ENCODE measurements at regions not wholly inside any gene's neighbourhood (a gene's known extent, or its start where the extent isn't known, plus 50 kb on each side); places are given as distances from the start of the nearest gene placed in this dataset.
"Not testable (repeated sequence)": the region's sequence is repeated elsewhere in the genome, so short reads cannot be mapped to it uniquely, and the experiment has no call there.

- Histone ChIP-seq H3K4me3 (ENCODE audit: low read length) (no peak overlapping the region), H3K27ac (ENCODE audit: low read length) (no peak overlapping the region), H3K9me2 (replicated peaks; ENCODE audit: insufficient read depth, low read length) (no peaks in the 10 kb centered on the region), H2AFZ (ENCODE audit: low read length) (no peak overlapping the region), H3K36me3 (replicated peaks; ENCODE audit: insufficient read depth, low read length) (no peaks in the 10 kb centered on the region), H3K27me3 (replicated peaks; ENCODE audit: insufficient read depth, low read length) (no peaks in the 10 kb centered on the region), H3F3A (ENCODE audit: insufficient read depth, low read length) (no peaks in the 10 kb centered on the region), H3K4me2 (ENCODE audit: low read depth, low read length) (no peak overlapping the region), H4K20me1 (ENCODE audit: insufficient read depth, low read length) (no peaks in the 10 kb centered on the region), H3K9me3 (replicated peaks; ENCODE audit: insufficient read depth, low read length) (no peaks in the 10 kb centered on the region), H3K4me1 (ENCODE audit: low read length) (no peaks in the 10 kb centered on the region), H3K9ac (ENCODE audit: low read length) (no peak overlapping the region), H3K79me2 (ENCODE audit: low read length) (no peaks in the 10 kb centered on the region)
- DNase-seq, result no peak
- no peak for TF ChIP-seq EZH2 (optimal IDR thresholded peaks at IDR 0.05; ENCODE audit: low read depth, low read length)
- TF ChIP-seq EZH2phosphoT487 (IDR thresholded peaks at IDR 0.05; ENCODE audit: low read length), result no peak
- TF ChIP-seq, protein P1, sequence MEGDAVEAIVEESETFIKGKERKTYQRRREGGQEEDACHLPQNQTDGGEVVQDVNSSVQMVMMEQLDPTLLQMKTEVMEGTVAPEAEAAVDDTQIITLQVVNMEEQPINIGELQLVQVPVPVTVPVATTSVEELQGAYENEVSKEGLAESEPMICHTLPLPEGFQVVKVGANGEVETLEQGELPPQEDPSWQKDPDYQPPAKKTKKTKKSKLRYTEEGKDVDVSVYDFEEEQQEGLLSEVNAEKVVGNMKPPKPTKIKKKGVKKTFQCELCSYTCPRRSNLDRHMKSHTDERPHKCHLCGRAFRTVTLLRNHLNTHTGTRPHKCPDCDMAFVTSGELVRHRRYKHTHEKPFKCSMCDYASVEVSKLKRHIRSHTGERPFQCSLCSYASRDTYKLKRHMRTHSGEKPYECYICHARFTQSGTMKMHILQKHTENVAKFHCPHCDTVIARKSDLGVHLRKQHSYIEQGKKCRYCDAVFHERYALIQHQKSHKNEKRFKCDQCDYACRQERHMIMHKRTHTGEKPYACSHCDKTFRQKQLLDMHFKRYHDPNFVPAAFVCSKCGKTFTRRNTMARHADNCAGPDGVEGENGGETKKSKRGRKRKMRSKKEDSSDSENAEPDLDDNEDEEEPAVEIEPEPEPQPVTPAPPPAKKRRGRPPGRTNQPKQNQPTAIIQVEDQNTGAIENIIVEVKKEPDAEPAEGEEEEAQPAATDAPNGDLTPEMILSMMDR (IDR thresholded peaks at IDR 0.05; ENCODE audit: low read length), result no peak
Measured at GRCh38 chr4:162830899-162831298, 335.8 kb downstream of the NAF1 start.

DNA sequence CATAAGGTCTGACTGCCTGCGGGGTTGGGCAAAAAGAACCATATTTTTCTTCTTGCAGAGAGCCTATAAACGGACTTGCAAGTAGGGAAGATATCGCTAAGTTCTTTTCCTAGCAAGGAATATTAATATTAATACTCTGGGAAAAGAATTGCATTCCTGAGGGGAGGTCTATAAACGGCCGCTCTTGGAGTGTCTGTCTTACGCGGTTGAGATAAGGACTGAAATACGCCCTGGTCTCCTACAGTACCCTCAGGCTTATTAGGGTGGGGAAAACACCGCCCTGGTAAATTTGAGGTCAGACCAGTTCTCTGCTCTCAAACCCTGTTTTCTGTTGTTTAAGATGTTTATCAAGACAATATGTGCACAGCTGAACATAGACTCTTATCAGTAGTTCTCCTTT lies 349.3 kb downstream of the NAF1 start:
- H4K20me1 ChIP-seq (ENCODE audit: insufficient read depth, low read length); H3K79me2 ChIP-seq (ENCODE audit: low read length); H3F3A ChIP-seq (ENCODE audit: insufficient read depth, low read length); H3K36me3 ChIP-seq (replicated peaks; ENCODE audit: insufficient read depth, low read length); H3K27ac ChIP-seq (ENCODE audit: low read length); H3K9me3 ChIP-seq (replicated peaks; ENCODE audit: insufficient read depth, low read length); H3K4me1 ChIP-seq (ENCODE audit: low read length); H3K27me3 ChIP-seq (replicated peaks; ENCODE audit: insufficient read depth, low read length); H3K4me3 ChIP-seq (ENCODE audit: low read length); H3K9ac ChIP-seq (ENCODE audit: low read length); H3K4me2 ChIP-seq (ENCODE audit: low read depth, low read length); H2AFZ ChIP-seq (ENCODE audit: low read length); DNase-seq; H3K9me2 ChIP-seq (replicated peaks; ENCODE audit: insufficient read depth, low read length): not testable (repeated sequence)

DNA sequence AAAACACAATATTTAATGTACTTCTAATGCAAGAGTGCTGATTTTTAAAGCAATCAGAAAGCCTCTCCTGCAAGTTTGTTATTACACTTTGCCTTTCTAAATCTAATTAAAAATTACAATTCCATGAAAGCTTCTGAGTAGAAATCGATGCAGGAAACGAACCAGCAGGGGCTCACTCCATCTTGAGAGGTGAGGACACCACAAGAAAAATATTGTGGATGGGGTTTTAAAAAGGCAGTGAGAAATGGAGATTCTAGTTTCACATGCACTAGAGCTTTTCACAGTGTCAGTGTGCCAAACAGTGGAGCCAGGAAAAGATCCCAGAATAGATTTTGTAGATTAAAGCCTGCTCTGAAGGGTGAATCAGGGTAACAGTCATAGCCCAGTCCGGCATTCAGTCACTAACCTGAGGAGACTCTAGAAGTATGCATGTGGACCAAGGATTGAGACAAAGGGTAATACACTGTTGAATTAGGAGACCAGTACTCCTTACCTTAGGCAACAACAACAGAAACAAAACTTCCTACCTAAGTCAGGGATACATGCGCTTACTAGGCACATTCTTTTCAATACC lies 362.3 kb downstream of the NAF1 start:
- no peak overlapping the region for H2AFZ ChIP-seq (ENCODE audit: low read length)
- no peaks in the 10 kb centered on the region for H3K4me1 ChIP-seq (ENCODE audit: low read length)
- no peak overlapping the region for H3K4me2 ChIP-seq (ENCODE audit: low read depth, low read length)
- no peaks in the 10 kb centered on the region for H3K27me3 ChIP-seq (replicated peaks; ENCODE audit: insufficient read depth, low read length)
- H3K9ac ChIP-seq (ENCODE audit: low read length), result no peak overlapping the region
- no peaks in the 10 kb centered on the region for H3K36me3 ChIP-seq (replicated peaks; ENCODE audit: insufficient read depth, low read length)
- H3K27ac ChIP-seq (ENCODE audit: low read length), result no peak overlapping the region
- H4K20me1 ChIP-seq (ENCODE audit: insufficient read depth, low read length), result no peaks in the 10 kb centered on the region
- H3K9me2 ChIP-seq (replicated peaks; ENCODE audit: insufficient read depth, low read length), result no peaks in the 10 kb centered on the region
- no peaks in the 10 kb centered on the region for H3K79me2 ChIP-seq (ENCODE audit: low read length)
- DNase-seq, result no peak
- TF ChIP-seq EZH2 (optimal IDR thresholded peaks at IDR 0.05; ENCODE audit: low read depth, low read length), result no peak
- TF ChIP-seq, protein P1 (IDR thresholded peaks at IDR 0.05; ENCODE audit: low read length), result no peak
- no peak for TF ChIP-seq EZH2phosphoT487 (IDR thresholded peaks at IDR 0.05; ENCODE audit: low read length)
- no peaks in the 10 kb centered on the region for H3F3A ChIP-seq (ENCODE audit: insufficient read depth, low read length)
- no peaks in the 10 kb centered on the region for H3K9me3 ChIP-seq (replicated peaks; ENCODE audit: insufficient read depth, low read length)
- H3K4me3 ChIP-seq (ENCODE audit: low read length), result no peak overlapping the region

- H3K27me3 ChIP-seq (replicated peaks; ENCODE audit: insufficient read depth, low read length), result no peaks in the 10 kb centered on the region
- H4K20me1 ChIP-seq (ENCODE audit: insufficient read depth, low read length), result no peaks in the 10 kb centered on the region
- no peaks in the 10 kb centered on the region for H3K9me3 ChIP-seq (replicated peaks; ENCODE audit: insufficient read depth, low read length)
- no peak for DNase-seq
- H3K4me2 ChIP-seq (ENCODE audit: low read depth, low read length), result no peak overlapping the region
- no peaks in the 10 kb centered on the region for H3K79me2 ChIP-seq (ENCODE audit: low read length)
- H3K36me3 ChIP-seq (replicated peaks; ENCODE audit: insufficient read depth, low read length), result no peaks in the 10 kb centered on the region
- H2AFZ ChIP-seq (ENCODE audit: low read length), result no peak overlapping the region
- TF ChIP-seq EZH2 (optimal IDR thresholded peaks at IDR 0.05; ENCODE audit: low read depth, low read length) (no peak), EZH2phosphoT487 (IDR thresholded peaks at IDR 0.05; ENCODE audit: low read length) (no peak)
- TF ChIP-seq, protein P1 (IDR thresholded peaks at IDR 0.05; ENCODE audit: low read length), result no peak
- no peak overlapping the region for H3K9ac ChIP-seq (ENCODE audit: low read length)
- no peaks in the 10 kb centered on the region for H3K9me2 ChIP-seq (replicated peaks; ENCODE audit: insufficient read depth, low read length)
- no peaks in the 10 kb centered on the region for H3F3A ChIP-seq (ENCODE audit: insufficient read depth, low read length)
- no peak overlapping the region for H3K27ac ChIP-seq (ENCODE audit: low read length)
- no peak overlapping the region for H3K4me3 ChIP-seq (ENCODE audit: low read length)
- H3K4me1 ChIP-seq (ENCODE audit: low read length), result no peaks in the 10 kb centered on the region
Measured at GRCh38 chr4:162803378-162803777, 363.3 kb downstream of the NAF1 start.
